ENCODE measurements at regions not wholly inside any gene's neighbourhood (a gene's known extent, or its start where the extent isn't known, plus 50 kb on each side); places are given as distances from the start of the nearest gene placed in this dataset.
A peak's percentile ranks its signal among the peaks of the same experiment; 100 is the strongest.

- peak; percentile 62 to 73 for TF ChIP-seq MAFK (conservative IDR thresholded peaks at IDR 0.05 in 1 of 2, IDR thresholded peaks at IDR 0.05 in 1 of 2; ENCODE audit: low read length in 2 of 2)
Observed at GRCh38 chr7:96928965-96929364, 76.4 kb upstream of the DLX6 start (continued).

- POLR2A ChIA-PET, result no interaction called here
Observed at GRCh38 chr7:96931891-96932290, 73.5 kb upstream of the DLX6 start.

More at GRCh38 chr7:96931891-96932290, 73.5 kb upstream of the DLX6 start:
- CTCF ChIA-PET (ENCODE audit: low intra/inter-chr PET ratio, low total read pairs), result no interaction called here
- Histone ChIP-seq H3K4me1 (ENCODE audit: insufficient read depth, low read length) (no peaks in the 10 kb centered on the region), H3K9ac (ENCODE audit: insufficient read depth, low read depth, low read length) (no peak overlapping the region), H3K4me3 (replicated peaks in 1 of 3; ENCODE audit: insufficient read depth in 1 of 3, low read depth in 2 of 3, low read length in 3 of 3) (no peak overlapping the region), H3K9me3 (ENCODE audit: low read length) (no peaks in the 10 kb centered on the region), H3K27me3 (ENCODE audit: control insufficient read depth in 1 of 2, insufficient read depth in 2 of 2, low read length in 2 of 2) (peaks cover 0 to 1% of the 10 kb centered on the region in 2 experiments; a peak in 2 of 5 replicates), H3K4me2 (ENCODE audit: low read depth, low read length) (no peak overlapping the region), H2AFZ (ENCODE audit: low read length) (no peak overlapping the region), H3K79me2 (ENCODE audit: insufficient read depth, low read length) (no peaks in the 10 kb centered on the region), H3K36me3 (replicated peaks in 1 of 2; ENCODE audit: control insufficient read depth in 1 of 2, insufficient read depth in 2 of 2, low read length in 2 of 2) (no peaks in the 10 kb centered on the region), H4K20me1 (ENCODE audit: insufficient read depth, low read length) (no peaks in the 10 kb centered on the region), H3K27ac (ENCODE audit: extremely low read length, insufficient read depth, low read length) (no peak overlapping the region)
- ATAC-seq (no peak), FAIRE-seq (no peak), DNase-seq (ENCODE audit: low spot score) (no peak)
- in situ Hi-C loops (cut with HindIII; ENCODE audit: extremely low pct_ligation_motif_present, low pct_unique_long_range_greater_than_20kb) (no loop called here), intact Hi-C loops (cut with micrococcal nuclease; ENCODE audit: unreplicated experiment) (no loop called here)
- BruUV-seq (replicated peaks), result no TSS peak
- TF ChIP-seq ZNF558 (CRISPR knock-in tag; IDR thresholded peaks at IDR 0.05; ENCODE audit: borderline replicate concordance), result no peak
- TF ChIP-seq RXRB (CRISPR knock-in tag; IDR thresholded peaks at IDR 0.05; ENCODE audit: borderline replicate concordance), result no peak
- TF ChIP-seq ZNF710 (CRISPR knock-in tag; IDR thresholded peaks at IDR 0.05; ENCODE audit: borderline replicate concordance), result no peak
- TF ChIP-seq ZNF343 (CRISPR knock-in tag; IDR thresholded peaks at IDR 0.05), result no peak
- TF ChIP-seq MIER3 (CRISPR knock-in tag; IDR thresholded peaks at IDR 0.05; ENCODE audit: borderline replicate concordance), result no peak
- TF ChIP-seq BCL3 (CRISPR knock-in tag; IDR thresholded peaks at IDR 0.05), result no peak
- TF ChIP-seq ATM (IDR thresholded peaks at IDR 0.05; ENCODE audit: borderline replicate concordance), result no peak
- TF ChIP-seq ZNF367 (CRISPR knock-in tag; IDR thresholded peaks at IDR 0.05; ENCODE audit: borderline replicate concordance), result no peak
- no peak for TF ChIP-seq ZNF672 (CRISPR knock-in tag; IDR thresholded peaks at IDR 0.05)
- no peak for TF ChIP-seq EHMT2 (IDR thresholded peaks at IDR 0.05; ENCODE audit: borderline replicate concordance, low read depth, low read length)
- no peak for TF ChIP-seq ZNF138 (CRISPR knock-in tag; IDR thresholded peaks at IDR 0.05; ENCODE audit: low read depth)
- 56% methylated on average over 1 of the region's 1 CpG for WGBS (ENCODE audit: low lambda C conversion rate)
